Retinal pigment epithelial cell (primary cell): ENCODE measurements at regions not wholly inside any gene's neighbourhood (a gene's known extent, or its start where the extent isn't known, plus 50 kb on each side); places are given as distances from the start of the nearest gene placed in this dataset.

Source experiments
- DNase-seq: peaks from one replicate; pipeline ENCODE4 v3.0.0-alpha.2; 2010; ENCODE audit warnings: low read depth
- H3K4me3 ChIP-seq: 2 replicates; pipeline ENCODE4 v1.5.1; 2011; ENCODE audit warnings: mild to moderate bottlenecking, low read length, control low read depth, moderate library complexity
- TF ChIP-seq, protein P1 (sequence below): conservative IDR thresholded peaks from 2 replicates; pipeline ENCODE4 v1.5.1; 2011; ENCODE audit warnings: low read depth, low read length, control low read depth, inconsistent platforms

DNA sequence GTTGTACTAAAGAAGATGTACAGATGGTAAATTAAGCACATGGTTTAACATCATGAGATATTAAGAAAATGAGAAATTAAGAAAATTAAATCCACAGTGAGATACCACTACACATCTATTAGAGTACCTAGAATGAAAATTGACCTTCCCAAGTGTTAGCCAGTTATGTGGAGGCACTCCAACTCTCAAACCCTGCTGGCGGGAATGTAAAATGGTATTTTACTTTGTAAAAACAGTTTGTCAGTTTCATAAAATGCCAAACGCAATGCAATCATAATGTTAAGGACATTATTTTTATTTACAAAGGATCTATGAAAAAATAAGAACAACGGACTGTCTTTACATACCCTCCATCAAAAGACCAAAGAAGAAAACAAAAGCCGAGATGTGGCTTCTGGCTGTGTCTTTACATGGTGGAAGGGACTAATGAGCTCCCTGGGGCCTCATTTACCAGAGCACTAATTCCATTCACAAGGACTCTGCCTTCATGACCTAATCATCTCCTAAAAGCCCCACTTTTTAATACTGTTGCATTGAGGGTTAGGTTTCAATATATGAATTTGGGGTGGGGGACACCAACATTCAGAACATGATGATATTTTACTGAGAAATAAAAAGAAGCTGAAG lies 1178.7 kb downstream of the AACS start:
- TF ChIP-seq, protein P1, sequence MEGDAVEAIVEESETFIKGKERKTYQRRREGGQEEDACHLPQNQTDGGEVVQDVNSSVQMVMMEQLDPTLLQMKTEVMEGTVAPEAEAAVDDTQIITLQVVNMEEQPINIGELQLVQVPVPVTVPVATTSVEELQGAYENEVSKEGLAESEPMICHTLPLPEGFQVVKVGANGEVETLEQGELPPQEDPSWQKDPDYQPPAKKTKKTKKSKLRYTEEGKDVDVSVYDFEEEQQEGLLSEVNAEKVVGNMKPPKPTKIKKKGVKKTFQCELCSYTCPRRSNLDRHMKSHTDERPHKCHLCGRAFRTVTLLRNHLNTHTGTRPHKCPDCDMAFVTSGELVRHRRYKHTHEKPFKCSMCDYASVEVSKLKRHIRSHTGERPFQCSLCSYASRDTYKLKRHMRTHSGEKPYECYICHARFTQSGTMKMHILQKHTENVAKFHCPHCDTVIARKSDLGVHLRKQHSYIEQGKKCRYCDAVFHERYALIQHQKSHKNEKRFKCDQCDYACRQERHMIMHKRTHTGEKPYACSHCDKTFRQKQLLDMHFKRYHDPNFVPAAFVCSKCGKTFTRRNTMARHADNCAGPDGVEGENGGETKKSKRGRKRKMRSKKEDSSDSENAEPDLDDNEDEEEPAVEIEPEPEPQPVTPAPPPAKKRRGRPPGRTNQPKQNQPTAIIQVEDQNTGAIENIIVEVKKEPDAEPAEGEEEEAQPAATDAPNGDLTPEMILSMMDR: no peak
- no peak for DNase-seq
- no peak overlapping the region for H3K4me3 ChIP-seq

DNA sequence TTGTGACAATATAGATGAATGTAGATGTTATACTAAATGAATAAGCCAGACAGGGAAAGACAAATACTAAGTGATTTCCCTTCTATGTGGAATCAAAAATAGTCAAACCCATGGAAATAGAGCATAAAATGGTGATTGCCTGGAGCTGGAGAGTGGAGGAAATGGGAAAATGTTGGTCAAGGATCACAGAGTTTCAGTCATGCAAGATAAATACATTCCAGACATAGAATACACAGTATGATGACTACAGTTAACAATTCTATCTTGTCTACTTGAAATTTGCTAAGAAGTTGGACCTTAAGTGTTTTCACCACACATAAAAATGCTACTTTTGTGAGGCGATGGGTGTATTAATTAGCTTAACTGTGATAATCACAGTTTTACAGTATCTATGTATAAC lies 1182.7 kb downstream of the AACS start:
- no peak overlapping the region for H3K4me3 ChIP-seq
- DNase-seq: no peak
- TF ChIP-seq, protein P1: no peak

DNA sequence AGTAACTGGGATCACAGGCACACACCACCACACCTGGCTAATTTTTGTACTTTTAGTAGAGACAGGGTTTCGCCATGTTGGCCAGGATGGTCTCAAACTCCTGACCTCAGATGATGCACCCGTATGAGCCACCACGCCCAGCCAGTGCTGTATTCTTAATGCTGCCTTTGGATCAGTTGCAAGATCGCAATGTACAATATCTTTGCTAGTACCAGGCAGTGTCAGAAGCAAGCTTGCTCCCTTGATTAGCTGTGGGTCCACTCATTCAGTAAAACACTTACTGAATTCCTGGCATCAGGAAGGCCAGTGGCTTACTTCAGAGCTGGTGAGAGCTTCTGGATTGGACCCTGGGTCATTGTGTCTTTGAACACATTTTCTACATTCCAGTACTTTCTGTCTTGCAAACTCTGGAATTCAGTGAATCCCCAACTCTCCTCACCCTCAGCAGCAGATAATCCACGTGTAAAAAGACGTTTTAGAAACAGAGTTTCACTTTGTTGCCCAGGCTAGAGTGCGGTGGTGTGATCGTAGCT lies 1183.7 kb downstream of the AACS start:
- TF ChIP-seq, protein P1: no peak
- peak; percentile 15 for DNase-seq
- H3K4me3 ChIP-seq: no peak overlapping the region

- no peak overlapping the region for H3K4me3 ChIP-seq
- TF ChIP-seq, protein P1: no peak
- no peak for DNase-seq
Measured at GRCh38 chr12:126258190-126258589, 1193.0 kb downstream of the AACS start.

DNA sequence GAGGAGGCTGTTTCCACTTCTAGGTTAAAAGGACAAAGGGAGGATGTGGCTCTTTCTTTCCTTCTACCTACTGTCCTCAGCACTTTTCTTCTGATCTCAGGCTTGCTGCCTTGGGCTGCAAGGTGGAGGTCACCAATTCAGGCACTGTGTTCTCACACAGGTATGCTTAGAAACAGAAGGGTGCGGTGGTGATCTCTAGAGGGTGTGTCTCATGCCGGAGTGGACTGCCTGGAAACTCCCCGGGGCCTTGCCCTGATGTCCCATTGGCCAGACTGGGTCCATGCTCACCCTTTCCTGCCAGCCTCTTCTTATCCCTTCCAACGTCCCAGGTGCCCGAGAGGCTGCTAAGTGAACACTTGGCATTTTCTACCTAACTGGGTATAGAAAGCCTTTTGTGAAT lies 1197.6 kb downstream of the AACS start:
- TF ChIP-seq, protein P1: no peak
- DNase-seq: no peak
- H3K4me3 ChIP-seq: no peak overlapping the region

DNA sequence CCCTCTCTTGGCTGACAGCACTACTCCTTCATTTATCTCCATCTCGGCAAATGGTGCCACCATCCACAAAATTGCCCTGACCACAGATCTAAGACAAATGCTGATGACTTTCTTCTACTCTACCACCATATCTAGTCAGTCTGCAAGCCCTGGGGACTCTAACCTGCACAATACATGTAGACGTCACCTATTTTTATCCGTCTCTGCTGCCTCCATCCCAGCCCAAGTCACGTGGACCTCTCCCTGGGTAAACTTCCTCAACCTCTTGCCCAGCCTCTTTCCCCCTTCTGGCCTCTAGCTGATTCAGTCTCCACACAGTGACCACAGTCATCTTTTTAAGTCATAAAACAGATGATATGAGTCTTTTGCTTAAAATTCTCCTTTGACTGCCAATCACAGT lies 1203.0 kb downstream of the AACS start:
- TF ChIP-seq, protein P1: no peak
- no peak overlapping the region for H3K4me3 ChIP-seq
- DNase-seq: no peak

DNA sequence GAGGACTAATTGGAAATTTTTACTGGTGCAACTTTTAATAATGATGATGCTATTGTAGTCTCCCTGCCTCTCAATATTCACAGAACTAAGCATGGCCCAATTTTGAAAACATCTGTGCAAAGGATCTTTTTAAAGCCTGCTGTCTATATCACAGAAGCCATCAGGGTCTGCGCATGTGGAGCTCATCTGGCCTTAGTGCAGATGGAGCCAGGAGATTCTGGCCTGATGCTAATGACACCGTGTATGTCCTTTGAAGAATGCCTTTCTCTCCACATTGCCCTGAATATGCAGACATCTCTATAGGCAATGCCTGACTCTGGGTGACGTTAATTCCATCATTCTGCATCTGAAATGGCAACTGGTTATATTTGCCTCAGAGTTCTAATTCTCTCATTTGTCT lies 1205.9 kb downstream of the AACS start:
- TF ChIP-seq, protein P1: no peak
- no peak overlapping the region for H3K4me3 ChIP-seq
- no peak for DNase-seq
